ENCODE measurements at regions not wholly inside any gene's neighbourhood (a gene's known extent, or its start where the extent isn't known, plus 50 kb on each side); places are given as distances from the start of the nearest gene placed in this dataset.

DNA sequence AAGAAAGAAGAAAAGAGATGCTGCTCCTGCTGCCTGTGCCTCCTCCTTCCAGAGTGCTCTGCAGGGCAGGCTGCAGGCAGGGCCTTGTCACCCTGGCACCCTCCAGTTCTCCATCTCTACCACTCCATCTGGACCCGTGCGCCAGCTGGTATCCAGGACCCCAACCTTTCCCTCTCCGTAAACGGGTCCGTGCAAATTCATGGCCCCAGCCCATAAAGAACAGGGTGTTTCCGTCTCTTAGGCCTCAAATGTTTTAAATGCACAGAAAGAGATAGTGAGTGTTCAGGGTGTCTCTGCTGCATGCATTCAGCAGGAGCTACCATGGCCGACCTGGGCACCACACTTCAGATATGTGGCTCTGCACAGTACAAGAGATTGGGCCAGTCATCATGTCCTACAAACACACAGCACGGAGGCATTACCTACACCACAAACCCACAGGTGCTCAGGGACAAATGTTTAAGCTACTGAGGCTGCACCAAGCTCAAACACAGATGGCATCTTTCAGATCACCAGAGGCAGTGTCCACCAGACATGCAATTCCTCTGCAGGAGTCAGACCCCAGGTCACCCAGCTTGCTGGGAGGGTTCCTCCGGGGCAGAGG, 258.1 kb downstream of the DLL1 start:
- no peak for TF ChIP-seq GATA3 (IDR thresholded peaks at IDR 0.05; ENCODE audit: low read depth, low read length)
- TF ChIP-seq GATA2 (IDR thresholded peaks at IDR 0.05; ENCODE audit: low read depth, low read length): no peak
